ENCODE measurements at regions not wholly inside any gene's neighbourhood (a gene's known extent, or its start where the extent isn't known, plus 50 kb on each side); places are given as distances from the start of the nearest gene placed in this dataset.
"Not testable (repeated sequence)": the region's sequence is repeated elsewhere in the genome, so short reads cannot be mapped to it uniquely, and the experiment has no call there.

DNA sequence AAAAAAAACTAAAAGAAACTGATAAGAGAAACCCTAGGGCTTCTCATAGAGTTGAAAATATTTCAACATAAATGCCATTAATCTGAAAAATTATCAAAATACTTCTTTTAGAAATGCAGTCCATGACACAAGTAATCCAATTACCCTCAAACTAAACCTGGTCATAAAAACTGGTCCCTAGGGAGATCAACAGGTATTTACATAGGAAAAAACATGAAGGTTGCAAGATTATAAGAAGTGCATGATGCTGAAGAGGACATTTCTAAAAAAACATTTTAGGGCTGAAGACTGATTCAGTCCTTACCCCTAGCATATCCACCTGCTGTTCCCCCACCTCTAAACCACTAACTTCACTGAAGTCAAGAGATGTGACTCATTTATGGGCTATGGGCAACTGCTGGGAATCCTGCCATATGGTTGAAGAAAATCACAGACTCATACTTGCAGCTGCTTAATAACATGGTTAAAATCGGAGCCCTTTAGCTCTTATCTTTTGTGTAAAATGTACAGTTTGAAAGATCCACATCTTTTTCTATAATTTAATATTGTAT is 131.0 kb upstream of the RUNX1 start:
- in situ Hi-C loops (cut with HindIII; ENCODE audit: low sequenced_read_pairs) = no loop called here

DNA sequence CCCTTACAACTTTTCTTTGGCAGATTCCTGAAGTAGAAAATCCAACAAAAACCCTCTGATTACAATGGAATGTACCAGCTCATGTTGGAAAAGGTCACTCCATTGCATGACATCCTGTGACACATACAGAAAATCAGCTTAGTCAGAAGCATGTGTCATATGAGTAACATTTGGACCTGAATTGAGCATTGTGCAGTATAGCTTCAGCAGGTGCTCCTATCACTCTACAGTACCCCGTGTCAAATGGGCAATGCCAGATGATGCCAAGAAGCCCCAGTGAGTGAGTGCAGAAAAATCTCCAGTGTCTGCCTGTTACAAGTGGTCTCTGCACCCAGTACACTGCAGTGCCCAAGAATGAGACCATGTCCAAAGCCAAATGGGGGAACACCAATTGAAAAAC is 129.7 kb upstream of the RUNX1 start:
- in situ Hi-C loops (cut with HindIII; ENCODE audit: low sequenced_read_pairs) = no loop called here

DNA sequence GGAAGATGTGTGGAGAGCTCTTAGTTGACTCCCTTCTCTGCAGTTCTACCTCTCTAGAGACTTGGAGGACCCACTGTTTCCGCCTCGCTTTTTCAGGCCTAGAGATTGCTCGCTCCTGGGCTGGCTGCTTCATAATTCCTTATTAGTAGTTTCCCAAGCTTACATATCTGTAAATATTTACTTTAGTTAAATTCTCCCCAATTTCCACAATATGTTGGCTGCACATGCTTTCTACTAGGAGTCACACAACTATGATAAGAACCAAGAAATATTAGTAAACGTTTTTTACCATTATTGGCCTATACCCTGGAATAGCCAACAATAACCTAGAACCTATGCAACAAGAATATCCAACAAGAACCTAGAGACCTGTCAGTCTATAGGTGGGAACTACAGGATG is 129.0 kb upstream of the RUNX1 start:
- in situ Hi-C loops (cut with HindIII; ENCODE audit: low sequenced_read_pairs) = no loop called here

DNA sequence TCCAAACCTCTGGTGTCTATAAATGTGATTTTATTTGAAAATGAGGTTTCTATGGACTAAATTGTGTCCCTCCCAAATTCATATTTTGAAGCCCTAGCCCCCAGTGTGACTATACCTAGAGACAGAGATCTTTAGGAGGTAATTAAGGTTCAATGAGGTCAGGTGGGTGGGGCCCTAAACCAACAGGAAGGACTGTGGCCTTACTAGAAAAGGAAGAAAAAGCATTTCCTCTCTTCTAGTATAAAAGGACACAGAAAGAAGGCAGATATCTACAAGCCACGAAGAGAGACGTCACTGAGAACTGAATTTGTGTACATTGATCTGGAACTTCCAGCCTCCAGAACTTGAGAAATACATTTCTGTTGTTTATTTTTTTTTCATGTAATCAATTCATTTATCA is 123.1 kb upstream of the RUNX1 start:
- in situ Hi-C loops (cut with HindIII; ENCODE audit: low sequenced_read_pairs) = no loop called here

DNA sequence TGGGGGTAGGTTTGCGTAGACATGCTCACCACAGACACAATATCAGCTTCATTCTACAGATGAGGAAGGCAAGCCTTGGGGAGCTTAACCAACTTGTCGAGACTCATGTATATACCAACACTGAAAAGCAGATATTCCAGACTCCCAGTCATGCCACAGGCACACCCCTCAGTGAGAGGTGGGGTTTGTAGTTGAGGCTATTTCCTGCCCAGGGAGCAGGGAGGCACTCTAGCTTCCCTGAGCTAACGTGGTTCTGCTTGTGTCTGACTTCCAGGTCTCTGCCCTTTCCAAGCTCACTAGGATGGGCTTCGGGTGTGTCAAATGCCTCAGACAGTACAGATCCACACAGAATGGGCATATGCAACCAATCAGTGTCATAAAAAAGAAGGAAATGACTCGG is 122.3 kb upstream of the RUNX1 start:
- in situ Hi-C loops (cut with HindIII; ENCODE audit: low sequenced_read_pairs) = no loop called here

DNA sequence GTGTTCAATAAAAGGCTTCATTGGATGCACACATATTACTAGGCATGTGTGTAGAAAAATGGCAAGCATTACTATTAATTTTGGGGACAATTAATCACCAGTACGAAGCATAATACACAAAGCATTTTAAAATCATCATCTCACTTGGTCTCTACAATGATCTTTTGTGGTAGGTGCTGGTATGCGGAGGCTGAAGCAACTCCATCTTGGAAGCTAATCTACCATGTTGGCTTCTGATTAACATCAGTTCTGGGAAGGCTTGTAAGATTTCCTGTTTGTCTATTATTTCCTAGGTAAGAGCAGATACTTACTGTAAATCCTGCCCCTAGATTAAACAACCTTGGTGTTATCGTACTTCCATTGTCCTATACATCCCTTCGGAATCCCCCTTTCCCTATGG is 121.7 kb upstream of the RUNX1 start:
- in situ Hi-C loops (cut with HindIII; ENCODE audit: low sequenced_read_pairs) = no loop called here

DNA sequence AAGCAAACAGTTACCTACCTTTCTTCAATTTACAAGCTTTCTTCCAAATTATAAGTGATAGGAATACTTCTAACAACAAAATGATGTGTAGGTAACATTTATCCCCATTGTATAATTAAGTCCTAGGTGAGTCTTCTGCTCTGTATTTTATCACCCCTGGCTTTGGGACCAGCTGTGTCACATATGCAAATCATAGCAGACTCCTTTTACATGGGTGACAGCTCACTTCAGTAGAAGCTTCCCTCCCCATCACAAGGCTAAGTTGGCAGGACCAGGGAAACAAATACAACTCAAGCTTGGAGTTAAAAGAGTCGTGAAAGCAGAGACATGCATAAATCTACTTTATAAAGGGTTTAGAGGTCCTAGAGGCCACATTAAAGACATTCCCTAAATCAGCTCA is 121.1 kb upstream of the RUNX1 start:
- in situ Hi-C loops (cut with HindIII; ENCODE audit: low sequenced_read_pairs) = no loop called here

DNA sequence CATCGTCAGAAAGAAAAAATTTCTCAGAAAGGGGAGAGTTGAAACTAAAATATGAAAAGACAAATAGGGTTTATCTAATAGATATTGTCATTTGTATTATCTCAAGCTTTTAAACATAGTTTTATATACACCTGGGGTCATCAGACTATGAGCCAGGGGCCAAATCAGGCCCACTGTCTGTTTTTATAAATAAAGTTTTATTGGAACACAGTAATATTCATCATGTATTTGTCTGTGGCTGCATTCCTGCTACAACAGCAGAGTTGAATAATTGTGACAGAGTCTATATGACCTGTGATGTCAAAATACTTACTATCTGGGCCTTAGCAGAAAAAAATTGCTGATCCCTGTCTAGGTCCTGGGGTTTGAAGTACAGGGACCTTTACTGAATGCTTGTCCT is 120.5 kb upstream of the RUNX1 start:
- in situ Hi-C loops (cut with HindIII; ENCODE audit: low sequenced_read_pairs) = no loop called here

DNA sequence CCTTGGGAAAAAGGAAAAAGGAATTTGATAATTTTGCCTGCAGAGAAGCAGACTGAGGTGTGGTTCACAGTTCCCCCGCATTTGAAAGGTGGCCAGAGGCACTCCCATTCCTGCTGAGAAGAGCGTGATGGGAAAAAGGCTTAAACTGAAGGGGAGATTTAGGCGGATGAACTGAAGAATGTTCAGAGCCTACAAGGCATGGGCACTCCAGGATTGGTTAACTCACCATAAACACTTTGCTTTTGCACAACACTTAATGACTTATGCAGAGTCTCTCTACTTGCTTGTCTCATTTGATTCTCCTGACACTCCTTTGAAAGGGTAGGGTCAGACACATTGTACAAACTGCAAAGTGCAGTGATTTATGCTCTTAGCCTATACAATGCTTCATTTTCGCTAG is 119.6 kb upstream of the RUNX1 start:
- in situ Hi-C loops (cut with HindIII; ENCODE audit: low sequenced_read_pairs) = no loop called here

DNA sequence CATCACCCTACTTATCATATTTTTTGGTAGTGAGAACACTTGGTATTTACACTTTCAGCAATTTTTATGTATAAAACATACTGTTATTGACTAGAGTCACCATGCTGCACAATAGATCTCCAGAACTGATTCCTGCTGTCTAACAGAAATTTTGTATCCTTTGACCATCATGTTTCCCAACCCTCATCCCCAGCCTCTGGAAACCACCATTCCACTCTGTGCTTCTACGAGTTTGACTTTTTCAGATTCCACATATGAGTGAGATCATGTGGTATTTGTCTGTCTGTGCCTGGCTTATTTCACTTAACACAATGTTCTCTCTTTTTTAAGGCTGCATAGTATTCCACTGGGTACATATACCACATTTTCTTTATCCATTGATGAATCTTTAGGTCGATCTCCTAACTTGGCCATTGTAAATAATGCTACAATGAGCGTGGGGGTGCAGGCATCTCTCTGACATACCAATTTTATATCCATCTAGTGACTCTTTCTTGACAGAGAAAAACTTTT is 115.9 kb upstream of the RUNX1 start:
- in situ Hi-C loops (cut with HindIII; ENCODE audit: low sequenced_read_pairs) = no loop called here

DNA sequence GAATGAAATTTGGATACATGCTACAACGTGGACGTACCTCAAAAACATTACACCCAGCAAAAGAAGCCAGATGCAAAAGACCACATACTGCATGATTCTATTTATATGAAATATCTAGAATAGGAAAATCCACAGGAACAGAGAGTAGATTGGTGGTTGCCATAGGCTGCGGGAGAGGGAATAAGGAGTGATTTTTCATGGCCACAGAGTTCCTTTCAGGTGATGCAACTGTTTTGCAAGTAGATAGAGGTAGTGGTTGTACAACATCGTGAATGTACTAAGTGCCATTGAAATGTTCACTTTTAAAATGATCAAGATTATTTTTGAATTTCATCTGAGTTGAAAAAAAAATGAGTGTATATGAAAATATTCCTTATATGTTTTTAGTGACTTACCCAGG is 115.3 kb upstream of the RUNX1 start:
- in situ Hi-C loops (cut with HindIII; ENCODE audit: low sequenced_read_pairs) = no loop called here

DNA sequence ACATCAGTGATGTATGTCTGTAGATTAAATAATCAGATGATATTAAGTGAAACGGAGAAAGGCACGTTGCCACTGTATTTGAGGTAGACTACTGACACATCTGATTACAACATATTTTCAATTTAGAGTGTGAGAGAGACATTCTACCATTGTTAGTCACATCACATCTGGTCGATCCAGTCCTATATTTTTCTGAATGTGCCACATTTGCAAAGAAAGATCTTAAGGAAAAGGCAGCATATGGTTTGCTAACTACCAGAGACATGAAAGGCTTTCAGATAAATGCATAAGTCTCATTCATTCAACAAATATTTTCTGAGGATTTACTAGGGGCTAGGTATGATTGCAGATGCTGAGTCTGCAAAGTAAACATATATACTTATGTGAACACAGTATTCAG is 114.3 kb upstream of the RUNX1 start:
- in situ Hi-C loops (cut with HindIII; ENCODE audit: low sequenced_read_pairs) = no loop called here

DNA sequence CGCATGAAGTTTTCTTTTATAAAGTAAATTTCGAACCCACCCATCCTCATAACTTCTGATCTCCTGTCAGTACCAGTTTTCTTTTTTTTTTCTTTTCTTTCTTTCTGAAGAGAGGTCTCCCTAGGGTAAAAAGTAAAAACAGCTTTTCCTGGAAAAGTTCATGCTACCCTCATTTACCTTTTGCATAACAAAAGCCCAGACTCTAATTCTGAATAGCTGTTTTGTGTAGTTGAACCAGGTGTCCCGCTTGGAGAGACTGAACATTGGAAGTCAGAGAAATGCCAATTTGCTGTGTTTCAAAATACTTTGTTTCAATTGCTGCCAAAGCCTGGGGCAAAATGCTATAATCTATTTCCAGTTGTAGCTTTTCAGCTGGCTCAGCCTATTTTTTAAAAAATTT is 113.7 kb upstream of the RUNX1 start:
- in situ Hi-C loops (cut with HindIII; ENCODE audit: low sequenced_read_pairs) = no loop called here

DNA sequence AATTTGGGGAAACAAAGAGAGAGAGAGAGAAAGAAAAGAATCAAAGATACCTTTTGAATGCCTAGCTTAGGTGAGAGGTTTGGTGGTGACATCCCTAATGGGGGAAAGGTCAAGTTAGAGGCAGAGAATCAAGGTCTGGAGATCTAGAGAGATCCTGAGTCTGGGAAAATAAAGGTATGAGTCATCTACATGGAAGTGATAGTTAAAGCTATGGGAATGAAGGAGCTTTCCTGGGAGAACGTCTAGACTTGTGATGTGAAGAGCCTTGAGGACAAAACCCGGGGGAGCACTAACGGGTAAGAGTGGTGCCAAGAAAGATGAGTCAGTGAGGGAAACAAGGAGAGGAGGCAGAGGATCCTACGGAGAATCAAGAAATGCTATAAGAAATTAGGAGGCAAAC is 110.8 kb upstream of the RUNX1 start:
- in situ Hi-C loops (cut with HindIII; ENCODE audit: low sequenced_read_pairs) = no loop called here

DNA sequence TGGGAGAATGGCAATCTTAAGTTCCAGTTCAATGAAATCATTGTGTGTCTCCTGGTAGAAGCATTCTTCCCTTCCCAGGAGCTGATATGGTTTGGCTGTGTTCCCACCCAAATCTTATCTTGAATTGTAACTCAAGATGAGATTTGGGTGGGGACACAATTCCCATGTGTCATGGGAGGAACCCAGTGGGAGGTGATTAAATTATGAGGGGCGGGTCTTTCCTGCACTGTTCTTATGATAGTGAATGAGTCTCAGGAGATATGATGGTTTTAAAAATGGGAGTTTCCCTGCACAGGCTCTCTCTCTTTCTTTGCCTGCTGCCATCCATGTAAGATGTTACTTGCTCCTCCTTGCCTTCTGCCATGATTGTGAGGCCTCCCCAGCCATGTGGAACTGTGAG is 108.3 kb upstream of the RUNX1 start:
- in situ Hi-C loops (cut with HindIII; ENCODE audit: low sequenced_read_pairs) = not testable (repeated sequence)

DNA sequence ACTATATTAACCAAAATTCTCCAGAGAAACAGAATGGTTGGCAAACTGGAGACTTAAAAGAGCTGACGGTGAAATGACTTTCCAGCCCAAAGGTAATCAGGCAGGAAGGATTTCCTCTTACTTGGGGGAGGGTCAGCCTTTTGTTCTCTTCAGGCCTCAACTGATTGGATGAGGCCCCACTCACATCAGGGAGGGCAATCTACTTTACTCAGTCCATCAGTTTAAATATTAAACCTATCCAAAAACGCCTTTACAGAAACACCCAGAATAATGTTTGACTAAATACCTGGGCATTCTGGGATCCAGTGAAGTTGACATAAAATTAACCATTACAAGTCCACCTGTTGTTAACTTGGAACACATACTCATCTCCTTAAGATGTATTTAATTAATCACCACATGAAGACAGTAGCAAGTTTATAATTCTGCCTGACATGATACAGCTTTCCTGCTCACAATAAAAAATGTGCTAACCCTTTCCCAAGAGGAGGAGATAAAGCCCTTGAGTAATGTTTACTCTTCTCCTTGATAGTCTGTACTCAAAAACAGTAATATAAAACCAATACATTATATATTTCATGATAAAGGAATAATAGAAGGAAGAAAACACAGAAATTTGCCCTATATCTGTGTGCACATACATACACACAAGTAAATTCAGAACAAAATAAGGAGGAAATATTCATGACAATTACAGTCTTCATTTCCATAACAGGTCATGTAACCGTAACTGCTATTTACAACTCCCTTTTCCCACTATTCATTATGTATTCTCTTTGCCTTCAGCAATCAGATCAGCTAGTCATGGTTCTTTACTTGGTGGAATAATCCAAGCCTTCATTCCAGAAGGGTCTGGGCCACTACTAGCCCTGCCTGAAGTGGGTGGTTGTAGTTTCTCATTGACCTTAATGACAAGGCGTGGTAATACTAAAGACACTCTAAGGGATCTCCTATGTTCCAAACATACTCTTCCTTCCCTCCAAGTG is 107.5 kb upstream of the RUNX1 start:
- in situ Hi-C loops (cut with HindIII; ENCODE audit: low sequenced_read_pairs) = no loop called here

DNA sequence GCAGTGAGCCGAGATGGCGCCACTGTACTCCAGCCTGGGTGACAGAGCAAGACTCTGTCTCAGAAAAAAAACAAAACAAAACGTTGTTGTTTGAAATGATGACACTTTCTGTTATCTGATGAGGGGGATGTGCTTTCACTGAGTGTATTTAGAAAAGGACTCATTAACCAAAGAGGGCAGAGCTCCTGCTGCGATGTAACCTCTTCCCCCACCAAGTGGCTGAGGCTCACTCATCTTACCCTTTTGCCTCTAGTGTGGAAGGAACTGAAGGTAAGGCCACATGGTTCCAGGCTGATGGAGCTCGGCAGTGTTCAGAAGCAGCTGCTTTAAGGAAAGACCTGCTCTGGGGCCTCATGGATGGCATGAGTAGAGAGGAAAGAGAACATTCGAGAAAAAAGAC is 105.7 kb upstream of the RUNX1 start:
- in situ Hi-C loops (cut with HindIII; ENCODE audit: low sequenced_read_pairs) = no loop called here

DNA sequence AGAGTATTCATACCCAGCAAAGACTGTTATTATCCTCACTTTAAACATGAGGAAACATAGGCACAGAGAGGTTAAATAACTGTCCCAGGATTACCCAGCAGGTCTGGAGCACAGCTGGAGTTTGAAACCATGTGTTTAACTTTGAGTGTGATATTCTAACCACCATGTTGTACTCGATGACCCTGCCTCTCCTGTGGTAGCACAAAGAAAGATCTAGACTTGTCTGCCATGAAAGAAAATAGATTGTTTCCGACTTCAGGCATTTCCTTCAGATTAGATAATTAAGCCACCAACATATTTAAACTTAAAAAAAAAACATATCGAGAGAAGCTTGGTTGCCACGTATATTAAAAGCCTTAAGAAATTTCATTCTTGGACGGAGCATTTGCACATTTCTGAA is 104.6 kb upstream of the RUNX1 start:
- in situ Hi-C loops (cut with HindIII; ENCODE audit: low sequenced_read_pairs) = no loop called here

DNA sequence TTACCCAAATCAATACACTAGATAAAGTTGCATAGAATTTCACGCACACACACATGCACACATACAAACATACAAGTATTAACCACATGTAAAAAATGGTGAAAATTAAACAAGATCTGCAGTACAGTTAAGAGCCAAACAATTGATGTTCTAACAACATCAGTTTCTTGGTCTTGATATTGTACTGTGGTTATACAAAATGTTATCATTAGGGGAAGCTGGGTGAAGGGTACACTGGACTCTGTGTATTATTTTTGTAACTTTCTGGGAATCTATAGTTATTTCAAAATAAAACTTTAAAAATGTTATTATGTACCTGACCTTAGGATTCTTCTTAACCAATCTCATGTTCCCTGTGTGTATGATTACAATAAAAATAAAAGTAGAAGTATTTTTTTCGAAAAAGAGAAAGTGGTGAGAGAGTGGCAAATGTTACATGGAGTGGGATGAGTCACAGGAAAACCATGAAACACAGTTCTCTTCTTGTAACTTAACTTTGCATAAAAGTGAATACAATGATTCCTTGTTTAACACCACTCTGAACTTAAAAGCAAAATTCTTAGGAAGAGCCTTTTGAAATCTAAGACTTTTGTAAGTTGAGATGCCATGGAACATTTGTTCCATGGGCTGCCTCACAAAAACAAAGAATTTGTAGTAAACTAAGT is 101.6 kb upstream of the RUNX1 start:
- in situ Hi-C loops (cut with HindIII; ENCODE audit: low sequenced_read_pairs) = no loop called here

DNA sequence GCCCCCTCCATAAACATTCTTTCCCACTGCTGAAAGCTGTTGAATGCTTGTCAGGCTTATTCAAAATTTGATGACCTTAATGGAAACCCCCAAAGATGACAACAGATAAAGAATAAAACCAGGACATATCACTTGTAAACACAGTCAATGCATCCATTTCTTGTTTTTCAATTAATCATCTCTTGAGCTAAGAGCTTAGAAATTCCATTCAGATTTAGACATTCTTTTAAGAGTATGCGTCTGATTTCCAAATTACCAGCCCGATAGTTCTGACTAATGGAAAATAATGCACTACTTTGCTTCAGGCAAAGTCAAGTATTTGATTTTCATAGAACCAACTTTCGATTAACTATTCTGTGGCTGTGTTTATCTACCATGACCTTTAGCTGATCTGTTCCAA is 100.6 kb upstream of the RUNX1 start:
- in situ Hi-C loops (cut with HindIII; ENCODE audit: low sequenced_read_pairs) = no loop called here

DNA sequence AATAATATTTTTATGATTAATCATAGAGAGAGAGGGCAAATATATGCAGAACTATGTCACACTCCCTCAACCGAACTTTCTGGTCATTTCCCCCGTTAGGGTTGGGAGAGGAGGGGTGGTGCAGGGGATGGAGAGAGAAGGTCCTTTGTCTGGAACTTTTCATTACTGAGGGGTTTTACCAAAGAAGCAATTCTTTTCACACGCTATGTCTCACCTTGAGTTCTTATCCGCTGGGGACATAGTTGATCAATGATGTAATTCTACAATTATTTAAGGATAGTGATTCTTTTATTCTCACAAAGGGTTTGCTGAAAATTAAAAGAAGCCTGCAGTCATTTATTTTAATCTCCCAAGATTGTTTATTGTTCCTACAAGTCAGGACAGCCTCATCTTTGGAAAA is 98.3 kb upstream of the RUNX1 start:
- in situ Hi-C loops (cut with HindIII; ENCODE audit: low sequenced_read_pairs) = no loop called here
